Panc1 (cell line): ENCODE measurements at regions not wholly inside any gene's neighbourhood (a gene's known extent, or its start where the extent isn't known, plus 50 kb on each side); places are given as distances from the start of the nearest gene placed in this dataset.

Source experiments
- ATAC-seq: fragments of 200-7000 bp; cut with Tn5 transposase; 2 replicates; pipeline ENCODE4 v1.9.1; 2020; ENCODE audit warnings: mild to moderate bottlenecking, moderate library complexity
- BruUV-seq: library from RNA; stranded (reverse); fragments of 400-500 nt; replicated peaks from 2 replicates; lab custom pipeline; 2021; lab: Mats Ljungman, UMichigan
- CTCF ChIA-PET: fragments of 300-600 bp; sonication (Branson Sonifier 250); formaldehyde crosslinking; loops from one replicate; lab custom pipeline; 2022; ENCODE audit warnings: antibody characterized with exemption; lab: Charles Lee
- POLR2A ChIA-PET: fragments of 300-600 bp; sonication (Branson Sonifier 250); formaldehyde crosslinking; loops from one replicate; lab custom pipeline; 2022; ENCODE audit warnings: antibody characterized with exemption; lab: Charles Lee
- DNase-seq: peaks from one replicate; pipeline ENCODE4 v3.0.0-alpha.2; 2010; ENCODE audit warnings: low read depth, low spot score
- H3K27ac ChIP-seq: 2 replicates; pipeline ENCODE4 v1.5.1; 2011; ENCODE audit warnings: mild to moderate bottlenecking, low read length, inconsistent platforms
- H3K27me3 ChIP-seq: fragments of 200-500 bp; sonication (Bioruptor generic); 2 replicates; pipeline ENCODE4 v1.6.0; 2014; ENCODE audit warnings: low read length, inconsistent platforms; ENCODE audit not compliant: control insufficient read depth, insufficient read depth
- H3K36me3 ChIP-seq: fragments of 200-500 bp; sonication (Bioruptor generic); 2 replicates; pipeline ENCODE4 v1.5.1; 2014; ENCODE audit warnings: inconsistent platforms, mild to moderate bottlenecking, low read length, moderate library complexity; ENCODE audit not compliant: control insufficient read depth, insufficient read depth
- H3K4me1 ChIP-seq: 2 replicates; pipeline ENCODE4 v1.5.1; 2011; ENCODE audit warnings: inconsistent platforms, mild to moderate bottlenecking, low read length, moderate library complexity; ENCODE audit not compliant: control insufficient read depth, insufficient read depth
- H3K4me3 ChIP-seq, 2 experiments: 2 replicates each; pipeline ENCODE4 v1.5.1; 2011 to 2012; ENCODE audit warnings: low read depth in 2 of 2, low read length in 2 of 2, mild to moderate bottlenecking in 2 of 2, inconsistent platforms in 1 of 2, moderate library complexity in 1 of 2
- H3K9me3 ChIP-seq: fragments of 200-500 bp; sonication (Bioruptor generic); 2 replicates; pipeline ENCODE4 v1.5.1; 2014; ENCODE audit warnings: low read depth, mild to moderate bottlenecking, inconsistent platforms, low read length, moderate library complexity; ENCODE audit not compliant: control insufficient read depth, insufficient read depth
- CTCF ChIP-seq: fragments of 450-650 bp; IDR thresholded peaks from 2 replicates; pipeline ENCODE4 v1.5.1; 2017; ENCODE audit warnings: mild to moderate bottlenecking
- POLR2AphosphoS5 ChIP-seq: IDR thresholded peaks from 2 replicates; pipeline ENCODE4 v1.6.1; 2012; ENCODE audit warnings: mild to moderate bottlenecking, low read depth, low read length, moderate library complexity
- REST ChIP-seq, 2 experiments: IDR thresholded peaks; 2 replicates each; pipeline ENCODE4 v1.6.1; 2011 to 2012; ENCODE audit warnings: low read depth in 2 of 2, control low read depth in 1 of 2, low read length in 1 of 2, mild to moderate bottlenecking in 1 of 2, moderate library complexity in 1 of 2; ENCODE audit not compliant: insufficient read depth in 1 of 2
- SIN3A ChIP-seq: IDR thresholded peaks from 2 replicates; pipeline ENCODE4 v1.6.1; 2012; ENCODE audit warnings: low read depth, mild to moderate bottlenecking, low read length, moderate library complexity, borderline replicate concordance; ENCODE audit not compliant: insufficient read depth
- TCF7L2 ChIP-seq: IDR thresholded peaks from 2 replicates; pipeline ENCODE4 v1.6.1; 2011; ENCODE audit warnings: mild to moderate bottlenecking, low read depth, low read length, inconsistent platforms
- in situ Hi-C: cut with HindIII; loops from 2 replicates; pipeline ENCODE4 v1.10.0; 2016; ENCODE audit warnings: low sequenced_read_pairs, low pct_unique_long_range_greater_than_20kb
- intact Hi-C: fragments of 100-400 bp; cut with micrococcal nuclease; formaldehyde crosslinking; loops from one replicate; pipeline ENCODE4 v1.10.0; 2022; ENCODE audit not compliant: unreplicated experiment

GRCh38 chr4:12139296-12139695 is 710.6 kb upstream of the HS3ST1 start:
- BruUV-seq: no TSS peak
- ChIA-PET CTCF (no interaction called here), POLR2A (no interaction called here)
- Histone ChIP-seq H3K4me1 (no peaks in the 10 kb centered on the region), H3K27ac (no peak overlapping the region), H3K4me3 (no peak overlapping the region), H3K27me3 (no peaks in the 10 kb centered on the region), H3K36me3 (no peaks in the 10 kb centered on the region), H3K9me3 (no peaks in the 10 kb centered on the region)
- intact Hi-C loops: no loop called here
- ATAC-seq (no peak), DNase-seq (no peak)
- in situ Hi-C loops: no loop called here
- TF ChIP-seq POLR2AphosphoS5 (no peak), CTCF (no peak), TCF7L2 (no peak), SIN3A (no peak), REST (IDR thresholded peaks at IDR 0.05; ENCODE audit: insufficient read depth in 1 of 2, low read depth in 2 of 2, low read length in 1 of 2) (no peak)

GRCh38 chr4:12138488-12138887 is 709.8 kb upstream of the HS3ST1 start:
- H3K27me3 ChIP-seq: no peaks in the 10 kb centered on the region
- ATAC-seq (no peak), DNase-seq (no peak)
- in situ Hi-C loops: no loop called here
- TF ChIP-seq REST (IDR thresholded peaks at IDR 0.05; ENCODE audit: insufficient read depth in 1 of 2, low read depth in 2 of 2, low read length in 1 of 2) (no peak), TCF7L2 (no peak), POLR2AphosphoS5 (no peak), CTCF (no peak), SIN3A (no peak)
- H3K27ac ChIP-seq: no peak overlapping the region
- no peaks in the 10 kb centered on the region for H3K36me3 ChIP-seq
- intact Hi-C loops: no loop called here
- no TSS peak for BruUV-seq
- ChIA-PET POLR2A (no interaction called here), CTCF (no interaction called here)
- no peaks in the 10 kb centered on the region for H3K9me3 ChIP-seq
- H3K4me3 ChIP-seq: no peak overlapping the region
- no peaks in the 10 kb centered on the region for H3K4me1 ChIP-seq
